ENCODE measurements at regions not wholly inside any gene's neighbourhood (a gene's known extent, or its start where the extent isn't known, plus 50 kb on each side); places are given as distances from the start of the nearest gene placed in this dataset.

DNA sequence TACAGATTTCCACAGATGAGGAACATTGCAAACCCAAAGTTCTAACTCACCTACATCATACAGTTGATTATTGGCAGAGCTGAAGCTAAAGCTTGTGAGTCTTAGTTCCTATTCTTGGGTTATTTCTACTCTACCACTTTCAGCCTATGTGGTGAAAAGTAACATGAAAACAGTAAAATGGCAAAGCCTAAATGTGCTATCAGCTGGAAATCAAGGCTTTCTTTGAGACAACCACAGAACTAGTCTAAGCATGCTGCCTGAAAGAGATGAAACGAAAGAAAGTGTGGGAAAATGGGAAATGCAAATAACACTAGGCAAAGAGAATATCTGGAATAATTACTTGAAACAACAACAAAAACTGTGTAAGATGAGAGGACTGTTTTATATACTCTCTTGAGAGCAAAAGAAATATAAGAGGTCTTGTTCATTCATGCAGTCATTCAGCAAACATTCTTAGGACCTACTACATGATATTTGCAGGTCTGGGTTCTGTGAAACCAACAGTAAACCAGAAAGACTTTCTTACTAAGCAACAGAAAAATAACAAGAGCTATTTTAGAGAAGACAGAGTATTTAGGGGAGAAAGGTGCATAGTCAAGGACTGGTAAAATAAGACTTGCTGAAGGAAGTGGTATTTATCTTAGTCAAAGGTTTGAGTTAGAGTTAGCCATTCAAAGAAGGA, 437.1 kb downstream of the HTR7 start:
- BruUV-seq (replicated peaks) = no TSS peak
- H3K9me3 ChIP-seq (ENCODE audit: low read length) = no peaks in the 10 kb centered on the region
- H3K9me2 ChIP-seq (ENCODE audit: insufficient read depth, low read length) = no peaks in the 10 kb centered on the region
- no peaks in the 10 kb centered on the region for H3K79me2 ChIP-seq (ENCODE audit: insufficient read depth, low read depth, low read length)
- H2AFZ ChIP-seq (ENCODE audit: low read length) = no peak overlapping the region
- no peak overlapping the region for H3K4me2 ChIP-seq (ENCODE audit: low read length)
- no peak for DNase-seq (ENCODE audit: low spot score)
- TF ChIP-seq, protein P1, sequence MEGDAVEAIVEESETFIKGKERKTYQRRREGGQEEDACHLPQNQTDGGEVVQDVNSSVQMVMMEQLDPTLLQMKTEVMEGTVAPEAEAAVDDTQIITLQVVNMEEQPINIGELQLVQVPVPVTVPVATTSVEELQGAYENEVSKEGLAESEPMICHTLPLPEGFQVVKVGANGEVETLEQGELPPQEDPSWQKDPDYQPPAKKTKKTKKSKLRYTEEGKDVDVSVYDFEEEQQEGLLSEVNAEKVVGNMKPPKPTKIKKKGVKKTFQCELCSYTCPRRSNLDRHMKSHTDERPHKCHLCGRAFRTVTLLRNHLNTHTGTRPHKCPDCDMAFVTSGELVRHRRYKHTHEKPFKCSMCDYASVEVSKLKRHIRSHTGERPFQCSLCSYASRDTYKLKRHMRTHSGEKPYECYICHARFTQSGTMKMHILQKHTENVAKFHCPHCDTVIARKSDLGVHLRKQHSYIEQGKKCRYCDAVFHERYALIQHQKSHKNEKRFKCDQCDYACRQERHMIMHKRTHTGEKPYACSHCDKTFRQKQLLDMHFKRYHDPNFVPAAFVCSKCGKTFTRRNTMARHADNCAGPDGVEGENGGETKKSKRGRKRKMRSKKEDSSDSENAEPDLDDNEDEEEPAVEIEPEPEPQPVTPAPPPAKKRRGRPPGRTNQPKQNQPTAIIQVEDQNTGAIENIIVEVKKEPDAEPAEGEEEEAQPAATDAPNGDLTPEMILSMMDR (conservative IDR thresholded peaks at IDR 0.05; ENCODE audit: low read length) = no peak
- TF ChIP-seq EZH2phosphoT487 (IDR thresholded peaks at IDR 0.05; ENCODE audit: borderline replicate concordance, low read depth, low read length) = no peak
- H3K4me3 ChIP-seq (ENCODE audit: low read depth, low read length, poor library complexity, severe bottlenecking) = no peak overlapping the region
- intact Hi-C loops (cut with micrococcal nuclease; ENCODE audit: unreplicated experiment) = no loop called here
- H3K27ac ChIP-seq (ENCODE audit: low read depth, low read length, poor library complexity, severe bottlenecking) = no peak overlapping the region
- ChIA-PET POLR2A (interaction anchor here (1.0 kb wide), 1 partner anchor 28 kb away, joined by 3 read pairs; no protein-coding TSS in a partner anchor), CTCF (ENCODE audit: unreplicated experiment) (no interaction called here)
- H3K36me3 ChIP-seq (ENCODE audit: insufficient read depth, low read length) = no peaks in the 10 kb centered on the region
- H4K20me1 ChIP-seq (ENCODE audit: insufficient read depth, low read length) = no peaks in the 10 kb centered on the region
- H3K4me1 ChIP-seq (ENCODE audit: insufficient read depth, low read length, poor library complexity, severe bottlenecking) = no peaks in the 10 kb centered on the region

DNA sequence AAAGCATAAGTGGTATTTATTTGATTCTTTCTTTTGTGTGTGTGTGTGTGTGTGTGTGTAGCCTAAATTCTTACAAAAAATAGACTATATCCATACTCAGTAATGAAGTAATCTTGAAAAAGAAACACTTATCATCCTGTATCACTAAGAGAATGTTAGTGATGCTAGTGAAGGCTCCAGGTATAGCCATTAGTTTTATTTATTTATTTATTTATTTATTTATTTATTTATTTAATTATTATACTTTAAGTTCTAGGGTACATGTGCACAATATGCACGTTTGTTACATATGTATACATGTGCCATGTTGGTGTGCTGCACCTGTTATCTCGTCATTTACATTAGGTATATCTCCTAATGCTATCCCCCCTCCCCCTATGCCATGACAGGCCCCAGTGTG, 436.0 kb downstream of the HTR7 start:
- Histone ChIP-seq H3K27ac (ENCODE audit: low read depth, low read length, poor library complexity, severe bottlenecking) (no peak overlapping the region), H4K20me1 (ENCODE audit: insufficient read depth, low read length) (no peaks in the 10 kb centered on the region), H3K4me2 (ENCODE audit: low read length) (no peak overlapping the region), H3K9me3 (ENCODE audit: low read length) (no peaks in the 10 kb centered on the region), H2AFZ (ENCODE audit: low read length) (no peak overlapping the region), H3K79me2 (ENCODE audit: insufficient read depth, low read depth, low read length) (no peaks in the 10 kb centered on the region), H3K4me1 (ENCODE audit: insufficient read depth, low read length, poor library complexity, severe bottlenecking) (no peaks in the 10 kb centered on the region), H3K36me3 (ENCODE audit: insufficient read depth, low read length) (no peaks in the 10 kb centered on the region), H3K9me2 (ENCODE audit: insufficient read depth, low read length) (no peaks in the 10 kb centered on the region), H3K4me3 (ENCODE audit: low read depth, low read length, poor library complexity, severe bottlenecking) (no peak overlapping the region)
- intact Hi-C loops (cut with micrococcal nuclease; ENCODE audit: unreplicated experiment) = no loop called here
- DNase-seq (ENCODE audit: low spot score) = no peak
- ChIA-PET CTCF (ENCODE audit: unreplicated experiment) (no interaction called here), POLR2A (interaction anchor here (1.0 kb wide), 1 partner anchor 29 kb away, joined by 3 read pairs; no protein-coding TSS in a partner anchor)
- no peak for TF ChIP-seq EZH2phosphoT487 (IDR thresholded peaks at IDR 0.05; ENCODE audit: borderline replicate concordance, low read depth, low read length)
- TF ChIP-seq, protein P1 (conservative IDR thresholded peaks at IDR 0.05; ENCODE audit: low read length) = no peak
- no TSS peak for BruUV-seq (replicated peaks)

DNA sequence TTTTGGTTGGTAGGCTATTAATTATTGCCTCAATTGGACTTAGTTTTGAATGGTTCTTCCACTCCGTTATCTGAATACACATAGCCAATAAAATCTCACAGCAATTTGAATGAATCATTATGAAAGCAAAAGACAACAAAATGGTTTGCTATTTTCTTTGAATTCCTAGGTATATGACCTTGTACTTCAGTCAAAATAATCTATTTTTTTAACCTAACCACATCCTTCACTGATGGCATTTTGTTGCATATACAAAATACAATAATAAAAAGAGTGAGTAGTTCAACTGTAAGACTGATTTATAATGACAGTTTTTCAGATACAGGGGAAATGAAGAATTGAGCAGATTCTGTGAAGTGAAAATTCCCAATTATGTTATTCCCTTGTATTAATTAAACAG, 433.1 kb downstream of the HTR7 start:
- intact Hi-C loops (cut with micrococcal nuclease; ENCODE audit: unreplicated experiment) = no loop called here
- H3K4me3 ChIP-seq (ENCODE audit: low read depth, low read length, poor library complexity, severe bottlenecking) = no peak overlapping the region

More for the DNA sequence above, 433.1 kb downstream of the HTR7 start:
- no peaks in the 10 kb centered on the region for H4K20me1 ChIP-seq (ENCODE audit: insufficient read depth, low read length)
- H3K4me2 ChIP-seq (ENCODE audit: low read length) = no peak overlapping the region
- no peaks in the 10 kb centered on the region for H3K4me1 ChIP-seq (ENCODE audit: insufficient read depth, low read length, poor library complexity, severe bottlenecking)
- no peaks in the 10 kb centered on the region for H3K9me2 ChIP-seq (ENCODE audit: insufficient read depth, low read length)
- no peaks in the 10 kb centered on the region for H3K36me3 ChIP-seq (ENCODE audit: insufficient read depth, low read length)
- H3K79me2 ChIP-seq (ENCODE audit: insufficient read depth, low read depth, low read length) = no peaks in the 10 kb centered on the region
- ChIA-PET CTCF (ENCODE audit: unreplicated experiment) (no interaction called here), POLR2A (no interaction called here)
- H3K27ac ChIP-seq (ENCODE audit: low read depth, low read length, poor library complexity, severe bottlenecking) = no peak overlapping the region
- no peak overlapping the region for H2AFZ ChIP-seq (ENCODE audit: low read length)
- H3K9me3 ChIP-seq (ENCODE audit: low read length) = no peaks in the 10 kb centered on the region
- no peak for DNase-seq (ENCODE audit: low spot score)
- TF ChIP-seq EZH2phosphoT487 (IDR thresholded peaks at IDR 0.05; ENCODE audit: borderline replicate concordance, low read depth, low read length) = no peak
- BruUV-seq (replicated peaks) = no TSS peak

All from OCI-LY7 (cell line).